ENCODE measurements at regions not wholly inside any gene's neighbourhood (a gene's known extent, or its start where the extent isn't known, plus 50 kb on each side); places are given as distances from the start of the nearest gene placed in this dataset.

DNA sequence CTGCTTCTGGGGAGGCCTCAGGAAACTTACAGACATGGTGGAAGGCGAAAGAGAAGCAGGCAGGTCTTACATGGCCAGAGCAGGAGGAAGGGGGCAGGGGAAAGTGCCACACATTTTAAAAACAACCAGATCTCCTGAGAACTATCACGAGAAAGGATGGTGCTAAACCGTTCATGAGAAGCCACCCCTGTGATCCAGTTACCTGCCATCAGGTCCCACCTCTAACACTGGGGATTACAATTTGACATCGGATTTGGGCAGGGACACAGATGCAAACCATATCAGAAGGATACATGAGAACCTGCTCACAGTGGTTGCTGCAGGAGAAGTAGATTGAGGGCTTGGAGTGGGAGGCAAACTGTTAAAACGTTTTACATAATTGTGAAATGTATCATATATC is 152.2 kb downstream of the ADAMTS15 start:
- H3K27me3 ChIP-seq (replicated peaks in 1 of 7) = peaks cover 0 to 11% (median 0%) of the 10 kb centered on the region in 7 donors
- peaks cover 0 to 13% (median 0%) of the 10 kb centered on the region in 6 donors for H3K4me1 ChIP-seq
- WGBS, 5 donors = 64 to 78% (median 68%) methylated on average over 5 of the region's 5 CpGs
- DNase-seq = no peak
- TF ChIP-seq POLR2A (IDR thresholded peaks at IDR 0.05) (no peak), POLR2AphosphoS5 (IDR thresholded peaks at IDR 0.05) (no peak)
- TF ChIP-seq, protein P1, sequence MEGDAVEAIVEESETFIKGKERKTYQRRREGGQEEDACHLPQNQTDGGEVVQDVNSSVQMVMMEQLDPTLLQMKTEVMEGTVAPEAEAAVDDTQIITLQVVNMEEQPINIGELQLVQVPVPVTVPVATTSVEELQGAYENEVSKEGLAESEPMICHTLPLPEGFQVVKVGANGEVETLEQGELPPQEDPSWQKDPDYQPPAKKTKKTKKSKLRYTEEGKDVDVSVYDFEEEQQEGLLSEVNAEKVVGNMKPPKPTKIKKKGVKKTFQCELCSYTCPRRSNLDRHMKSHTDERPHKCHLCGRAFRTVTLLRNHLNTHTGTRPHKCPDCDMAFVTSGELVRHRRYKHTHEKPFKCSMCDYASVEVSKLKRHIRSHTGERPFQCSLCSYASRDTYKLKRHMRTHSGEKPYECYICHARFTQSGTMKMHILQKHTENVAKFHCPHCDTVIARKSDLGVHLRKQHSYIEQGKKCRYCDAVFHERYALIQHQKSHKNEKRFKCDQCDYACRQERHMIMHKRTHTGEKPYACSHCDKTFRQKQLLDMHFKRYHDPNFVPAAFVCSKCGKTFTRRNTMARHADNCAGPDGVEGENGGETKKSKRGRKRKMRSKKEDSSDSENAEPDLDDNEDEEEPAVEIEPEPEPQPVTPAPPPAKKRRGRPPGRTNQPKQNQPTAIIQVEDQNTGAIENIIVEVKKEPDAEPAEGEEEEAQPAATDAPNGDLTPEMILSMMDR (IDR thresholded peaks at IDR 0.05 in 8 of 11, conservative IDR thresholded peaks at IDR 0.05 in 3 of 11) = no peak
- intact Hi-C loops (cut with DNase I; ENCODE audit: low total_unique reads) = no loop called here
- H3K27ac ChIP-seq = peak overlapping the region in 4 of 8 donors; percentile 17 to 39 (median 30)
- no peaks in the 10 kb centered on the region for H3K9me3 ChIP-seq
- no peaks in the 10 kb centered on the region for H3K36me3 ChIP-seq
- no peak overlapping the region for H3K4me3 ChIP-seq

DNA sequence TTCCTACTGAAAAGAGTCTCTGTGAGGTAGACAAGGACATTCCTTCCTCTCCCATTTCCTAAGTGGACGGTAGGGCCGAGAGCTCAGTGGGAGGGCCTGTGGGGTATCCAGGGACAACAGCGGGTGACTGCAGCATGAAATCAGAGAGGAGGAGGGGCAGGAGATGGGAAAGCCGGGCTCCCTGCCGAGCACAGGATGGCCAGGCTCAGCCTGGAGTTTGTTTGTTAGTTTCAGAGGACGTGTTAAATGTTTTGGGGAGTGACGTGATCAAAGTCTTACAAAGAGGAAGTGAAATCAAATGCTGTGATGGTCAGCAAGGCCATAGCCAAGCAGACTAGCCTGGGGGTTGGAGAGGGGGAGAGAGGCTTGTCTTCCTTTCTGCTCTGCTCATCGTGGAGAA is 152.7 kb downstream of the ADAMTS15 start:
- TF ChIP-seq POLR2AphosphoS5 (IDR thresholded peaks at IDR 0.05) = peak in 2 of 3 donors; percentile 50 to 55
- TF ChIP-seq, protein P1 (IDR thresholded peaks at IDR 0.05 in 8 of 11, conservative IDR thresholded peaks at IDR 0.05 in 3 of 11) = no peak
- no peak for TF ChIP-seq POLR2A (IDR thresholded peaks at IDR 0.05)
- WGBS, 5 donors = 40 to 53% (median 48%) methylated on average over 8 of the region's 8 CpGs
- H3K27me3 ChIP-seq (replicated peaks in 1 of 7) = peaks cover 0 to 6% (median 0%) of the 10 kb centered on the region in 7 donors
- H3K27ac ChIP-seq = peak overlapping the region in 5 of 8 donors; percentile 31 to 48 (median 39)
- intact Hi-C loops (cut with DNase I; ENCODE audit: low total_unique reads) = no loop called here
- no peaks in the 10 kb centered on the region for H3K9me3 ChIP-seq
- H3K36me3 ChIP-seq = no peaks in the 10 kb centered on the region
- no peak overlapping the region for H3K4me3 ChIP-seq
- no peak for DNase-seq
- H3K4me1 ChIP-seq = peaks cover 0 to 16% (median 0%) of the 10 kb centered on the region in 6 donors

DNA sequence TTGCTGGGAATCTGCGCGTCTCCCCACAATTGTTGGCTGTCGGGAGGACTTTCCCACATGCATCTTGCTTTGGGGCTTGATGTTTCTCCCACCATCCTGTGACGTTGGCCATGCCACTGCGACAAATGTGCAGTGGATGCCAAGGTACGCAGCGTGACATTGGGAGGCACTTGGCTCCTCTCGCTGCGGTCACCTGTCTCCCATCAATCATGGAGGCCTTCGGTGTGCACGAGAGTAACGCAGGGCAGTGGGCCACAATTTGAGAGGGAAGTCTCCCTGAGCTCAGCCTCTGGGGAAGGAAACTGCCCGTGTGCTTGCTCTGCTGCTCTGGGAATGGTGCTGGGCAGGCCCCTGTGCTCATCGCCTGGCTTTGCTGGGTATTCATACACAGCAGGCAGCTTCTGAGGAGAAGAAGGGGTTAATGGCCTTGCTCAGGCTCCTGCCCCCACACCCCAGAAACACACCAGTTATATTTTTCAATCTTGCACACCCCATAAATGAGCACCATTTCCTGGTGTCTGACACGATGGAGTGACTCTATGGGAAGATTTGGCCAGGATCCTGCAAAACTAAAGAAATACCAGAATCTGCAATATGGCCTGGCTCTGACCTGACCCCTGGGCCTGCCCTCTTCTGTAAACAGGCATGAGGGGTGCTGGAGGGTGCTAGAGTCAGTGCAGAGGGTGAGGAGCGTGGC is 153.5 kb downstream of the ADAMTS15 start:
- Histone ChIP-seq H3K4me1 (peaks cover 0 to 22% (median 3%) of the 10 kb centered on the region in 6 donors), H3K9me3 (no peaks in the 10 kb centered on the region), H3K36me3 (no peaks in the 10 kb centered on the region), H3K27ac (peak overlapping the region in 4 of 8 donors; percentile 31 to 48 (median 39)), H3K27me3 (replicated peaks in 1 of 7) (peaks cover 0 to 6% (median 0%) of the 10 kb centered on the region in 7 donors), H3K4me3 (no peak overlapping the region)
- intact Hi-C loops (cut with DNase I; ENCODE audit: low total_unique reads) = no loop called here
- no peak for DNase-seq
- WGBS, 5 donors = 84 to 93% (median 90%) methylated on average over 14 to 16 of the region's 16 CpGs
- TF ChIP-seq, protein P1 (IDR thresholded peaks at IDR 0.05 in 8 of 11, conservative IDR thresholded peaks at IDR 0.05 in 3 of 11) = no peak
- TF ChIP-seq POLR2AphosphoS5 (IDR thresholded peaks at IDR 0.05) = no peak
- no peak for TF ChIP-seq POLR2A (IDR thresholded peaks at IDR 0.05)

DNA sequence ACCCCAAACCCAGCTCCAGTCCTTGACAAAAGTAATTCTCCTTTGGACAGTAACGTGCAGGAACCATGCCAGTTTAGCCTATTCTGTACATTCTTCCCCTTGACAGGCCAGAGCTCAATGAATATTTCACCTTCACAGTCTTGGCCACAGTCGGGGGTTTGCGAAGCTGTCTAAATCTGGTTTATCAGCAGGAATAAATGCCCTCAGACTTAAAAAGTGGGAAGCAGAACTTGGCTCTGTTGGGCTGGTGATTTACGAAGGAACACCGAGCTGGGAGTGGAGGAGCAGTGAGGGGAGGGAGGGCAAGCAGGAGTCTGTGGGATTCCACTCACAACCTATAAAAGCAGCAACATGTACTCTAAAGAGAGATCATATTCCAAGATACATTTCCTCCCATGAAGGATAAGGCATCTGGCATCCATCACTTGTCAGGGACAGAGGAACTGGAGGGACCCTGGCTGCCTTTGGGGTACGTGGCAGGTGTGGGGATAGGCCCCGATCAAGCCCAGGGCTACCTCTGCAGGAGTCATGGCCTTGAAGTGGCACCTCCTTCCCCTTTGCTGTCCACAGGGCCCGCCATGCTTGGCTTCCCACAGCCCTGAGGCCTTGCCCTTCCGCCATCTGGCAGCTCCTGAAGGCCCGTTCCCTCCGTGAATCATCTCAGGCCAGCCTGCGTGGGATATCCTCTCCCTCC is 154.3 kb downstream of the ADAMTS15 start:
- WGBS, 5 donors = 72 to 85% (median 84%) methylated on average over 12 of the region's 12 CpGs
- Histone ChIP-seq H3K4me1 (peaks cover 0 to 26% (median 3%) of the 10 kb centered on the region in 6 donors), H3K27ac (no peak overlapping the region), H3K4me3 (no peak overlapping the region), H3K27me3 (replicated peaks in 1 of 7) (peaks cover 0 to 6% (median 0%) of the 10 kb centered on the region in 7 donors), H3K9me3 (no peaks in the 10 kb centered on the region), H3K36me3 (no peaks in the 10 kb centered on the region)
- intact Hi-C loops (cut with DNase I; ENCODE audit: low total_unique reads) = no loop called here
- TF ChIP-seq, protein P1 (IDR thresholded peaks at IDR 0.05 in 8 of 11, conservative IDR thresholded peaks at IDR 0.05 in 3 of 11) = no peak
- no peak for TF ChIP-seq POLR2AphosphoS5 (IDR thresholded peaks at IDR 0.05)
- TF ChIP-seq POLR2A (IDR thresholded peaks at IDR 0.05) = no peak
- DNase-seq = no peak

Measured in spleen (tissue), 11 donors.